ENCODE measurements at regions not wholly inside any gene's neighbourhood (a gene's known extent, or its start where the extent isn't known, plus 50 kb on each side); places are given as distances from the start of the nearest gene placed in this dataset.

DNA sequence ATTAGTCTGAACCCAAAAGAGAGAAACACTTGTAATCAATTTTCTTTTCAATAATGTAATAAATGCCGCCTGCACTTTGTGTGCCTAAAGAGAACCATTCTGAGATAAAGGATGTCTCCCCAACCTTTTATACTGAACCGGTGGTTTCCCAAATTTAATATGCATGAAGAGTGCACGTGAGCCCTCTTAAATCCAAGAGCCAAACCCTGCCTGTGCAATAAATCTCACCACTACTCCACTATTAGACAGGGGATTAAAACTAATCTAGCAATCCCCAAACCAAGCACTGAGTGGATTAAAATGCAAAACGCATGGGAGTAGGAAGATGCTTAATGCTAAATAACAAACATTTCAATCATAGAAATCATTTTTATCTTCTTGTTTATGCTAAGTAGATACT, 351.0 kb upstream of the PSMD7 start:
- TF ChIP-seq PPARA (CRISPR knock-in tag; IDR thresholded peaks at IDR 0.05; ENCODE audit: borderline replicate concordance) (no peak), GLIS3 (CRISPR knock-in tag; IDR thresholded peaks at IDR 0.05) (no peak), RARB (CRISPR knock-in tag; IDR thresholded peaks at IDR 0.05) (no peak)
- TF ChIP-seq, protein P1, sequence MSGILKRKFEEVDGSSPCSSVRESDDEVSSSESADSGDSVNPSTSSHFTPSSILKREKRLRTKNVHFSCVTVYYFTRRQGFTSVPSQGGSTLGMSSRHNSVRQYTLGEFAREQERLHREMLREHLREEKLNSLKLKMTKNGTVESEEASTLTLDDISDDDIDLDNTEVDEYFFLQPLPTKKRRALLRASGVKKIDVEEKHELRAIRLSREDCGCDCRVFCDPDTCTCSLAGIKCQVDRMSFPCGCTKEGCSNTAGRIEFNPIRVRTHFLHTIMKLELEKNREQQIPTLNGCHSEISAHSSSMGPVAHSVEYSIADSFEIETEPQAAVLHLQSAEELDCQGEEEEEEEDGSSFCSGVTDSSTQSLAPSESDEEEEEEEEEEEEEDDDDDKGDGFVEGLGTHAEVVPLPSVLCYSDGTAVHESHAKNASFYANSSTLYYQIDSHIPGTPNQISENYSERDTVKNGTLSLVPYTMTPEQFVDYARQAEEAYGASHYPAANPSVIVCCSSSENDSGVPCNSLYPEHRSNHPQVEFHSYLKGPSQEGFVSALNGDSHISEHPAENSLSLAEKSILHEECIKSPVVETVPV (CRISPR knock-in tag; IDR thresholded peaks at IDR 0.05): no peak

All from SK-N-SH treated with all-trans-retinoic acid at 6 μM for 48 hours (cell line).